OCI-M2 (cell line): ENCODE measurements at regions not wholly inside any gene's neighbourhood (a gene's known extent, or its start where the extent isn't known, plus 50 kb on each side); places are given as distances from the start of the nearest gene placed in this dataset.
"Not testable (repeated sequence)": the region's sequence is repeated elsewhere in the genome, so short reads cannot be mapped to it uniquely, and the experiment has no call there.

Source experiments
- DNase-seq: peaks from one replicate; lab custom pipeline; 2025; ENCODE audit not compliant: unreplicated experiment; lab: John Stamatoyannopoulos, UW

- no peak for DNase-seq
These were observed 423.7 kb downstream of the METTL4 start for GRCh38 chr18:2147476-2148230.

- no peak for DNase-seq
These were observed 422.5 kb downstream of the METTL4 start for GRCh38 chr18:2148823-2149222.

- no peak for DNase-seq
These were observed 420.7 kb downstream of the METTL4 start for GRCh38 chr18:2150566-2150965.

GRCh38 chr18:2154278-2154677 lies 417.0 kb downstream of the METTL4 start:
- DNase-seq = no peak

GRCh38 chr18:2164644-2165550 lies 406.4 kb downstream of the METTL4 start:
- no peak for DNase-seq

GRCh38 chr18:2166876-2167275 lies 404.4 kb downstream of the METTL4 start:
- not testable (repeated sequence) for DNase-seq

GRCh38 chr18:2168022-2168421 lies 403.3 kb downstream of the METTL4 start:
- DNase-seq = no peak

- DNase-seq = no peak
These were observed 401.6 kb downstream of the METTL4 start for GRCh38 chr18:2169656-2170055.

GRCh38 chr18:2171840-2172625 lies 399.3 kb downstream of the METTL4 start:
- DNase-seq = no peak

- DNase-seq = no peak
These were observed 398.4 kb downstream of the METTL4 start for GRCh38 chr18:2172881-2173280.

GRCh38 chr18:2173486-2173885 lies 397.8 kb downstream of the METTL4 start:
- DNase-seq = no peak

- no peak for DNase-seq
These were observed 393.3 kb downstream of the METTL4 start for GRCh38 chr18:2178036-2178435.

- DNase-seq = no peak
These were observed 391.7 kb downstream of the METTL4 start for GRCh38 chr18:2179498-2180183.

- no peak for DNase-seq
These were observed 390.7 kb downstream of the METTL4 start for GRCh38 chr18:2180586-2180985.

GRCh38 chr18:2183432-2183831 lies 387.9 kb downstream of the METTL4 start:
- no peak for DNase-seq

GRCh38 chr18:2186967-2187366 lies 384.3 kb downstream of the METTL4 start:
- DNase-seq = no peak

- DNase-seq = no peak
These were observed 383.0 kb downstream of the METTL4 start for GRCh38 chr18:2188258-2188657.

- no peak for DNase-seq
These were observed 380.0 kb downstream of the METTL4 start for GRCh38 chr18:2191180-2191790.

GRCh38 chr18:2192562-2192961 lies 378.7 kb downstream of the METTL4 start:
- DNase-seq = no peak

- DNase-seq = no peak
These were observed 373.4 kb downstream of the METTL4 start for GRCh38 chr18:2197946-2198345.
